Sigmoid colon (tissue), 6 donors: ENCODE measurements at regions not wholly inside any gene's neighbourhood (a gene's known extent, or its start where the extent isn't known, plus 50 kb on each side); places are given as distances from the start of the nearest gene placed in this dataset.
"Not testable (repeated sequence)": the region's sequence is repeated elsewhere in the genome, so short reads cannot be mapped to it uniquely, and the experiment has no call there.

Source experiments
- DNase-seq: peaks from one replicate; pipeline ENCODE4 v3.0.0-alpha.2; 2019
- H3K27ac ChIP-seq, 4 donors: fragments of 200-600 bp; sonication (generic); one replicate each; pipeline ENCODE4 v1.5.1; 2016 to 2019; ENCODE audit warnings: mild to moderate bottlenecking in 1 of 4
- H3K27me3 ChIP-seq, 3 donors: fragments of 200-600 bp; sonication (generic); one replicate each; pipeline ENCODE4 v1.5.1; 2019; ENCODE audit warnings: mild to moderate bottlenecking in 1 of 3
- H3K36me3 ChIP-seq, 4 donors: fragments of 200-600 bp; sonication (generic); one replicate each; pipeline ENCODE4 v1.5.1; 2016 to 2019
- H3K4me1 ChIP-seq, 4 donors: fragments of 200-600 bp; sonication (generic); one replicate each; pipeline ENCODE4 v1.5.1; 2017 to 2019
- H3K4me3 ChIP-seq, 4 donors: fragments of 200-600 bp; sonication (generic); one replicate each; pipeline ENCODE4 v1.5.1; 2017 to 2019; ENCODE audit warnings: mild to moderate bottlenecking in 2 of 4, moderate library complexity in 1 of 4
- H3K9me3 ChIP-seq, 4 donors: fragments of 200-600 bp in 3 of 4; sonication (generic) in 3 of 4; one replicate each; pipeline versions ENCODE4 v1.5.1 to v1.6.1; 2013 to 2019
- CTCF ChIP-seq, 4 experiments: fragments of 450-650 bp in 3 of 4; fragments of 200-600 bp in 1 of 4; IDR thresholded peaks; one replicate each; pipeline ENCODE4 v1.5.1; 2016 to 2019; ENCODE audit warnings: antibody characterized with exemption in 4 of 4, mild to moderate bottlenecking in 3 of 4, moderate library complexity in 2 of 4
- EP300 ChIP-seq, 4 donors: sonication (generic); formaldehyde crosslinking; IDR thresholded peaks; one replicate each; pipeline ENCODE4 v1.6.1; 2017; ENCODE audit warnings: antibody characterized with exemption in 4 of 4
- POLR2A ChIP-seq, 2 donors: fragments of 450-650 bp; IDR thresholded peaks; one replicate each; pipeline ENCODE4 v1.6.1; 2016; ENCODE audit warnings: antibody characterized with exemption in 2 of 2, mild to moderate bottlenecking in 2 of 2, moderate library complexity in 2 of 2
- POLR2AphosphoS5 ChIP-seq, 4 donors: sonication (generic); formaldehyde crosslinking; IDR thresholded peaks; one replicate each; pipeline ENCODE4 v1.6.1; 2017; ENCODE audit warnings: antibody characterized with exemption in 4 of 4
- WGBS, 2 donors: extraction: QIAGEN DNeasy Blood & Tissue Kit; methylation state at CpG; one replicate each; pipeline ENCODE4 v1.1.7; 2013; 5-methylcytosine and 5-hydroxymethylcytosine counted together
- intact Hi-C: fragments of 100-400 bp; cut with DNase I; formaldehyde crosslinking; loops from one replicate; pipeline ENCODE4 v1.15.1; 2023
- donor health status: healthy with polysubstance abuse.
- donor health status: healthy.

- TF ChIP-seq POLR2A (IDR thresholded peaks at IDR 0.05) (no peak), EP300 (IDR thresholded peaks at IDR 0.05) (no peak), POLR2AphosphoS5 (IDR thresholded peaks at IDR 0.05) (no peak), CTCF (IDR thresholded peaks at IDR 0.05) (no peak)
- H3K27me3 ChIP-seq, result no peaks in the 10 kb centered on the region
- no peaks in the 10 kb centered on the region for H3K36me3 ChIP-seq
- H3K27ac ChIP-seq, result no peak overlapping the region
- 74 to 81% methylated on average over 4 of the region's 4 CpGs for WGBS, 2 donors
- H3K4me3 ChIP-seq, result no peak overlapping the region
- intact Hi-C loops, result no loop called here
- H3K9me3 ChIP-seq, result no peaks in the 10 kb centered on the region
- DNase-seq, result no peak
- no peaks in the 10 kb centered on the region for H3K4me1 ChIP-seq
Observed at GRCh38 chr6:8809662-8810061, 374.3 kb upstream of the SLC35B3 start.

GRCh38 chr6:8803181-8803760 lies 367.9 kb upstream of the SLC35B3 start:
- Histone ChIP-seq H3K36me3 (no peaks in the 10 kb centered on the region), H3K27ac (no peak overlapping the region), H3K4me3 (no peak overlapping the region), H3K4me1 (no peaks in the 10 kb centered on the region), H3K9me3 (peaks cover 0 to 4% (median 0%) of the 10 kb centered on the region in 4 donors), H3K27me3 (no peaks in the 10 kb centered on the region)
- intact Hi-C loops, result no loop called here
- 86 to 88% methylated on average over 2 of the region's 2 CpGs for WGBS, 2 donors
- no peak for DNase-seq
- TF ChIP-seq POLR2AphosphoS5 (IDR thresholded peaks at IDR 0.05) (no peak), EP300 (IDR thresholded peaks at IDR 0.05) (no peak), CTCF (IDR thresholded peaks at IDR 0.05) (no peak), POLR2A (IDR thresholded peaks at IDR 0.05) (no peak)

GRCh38 chr6:8802397-8802796 lies 367.1 kb upstream of the SLC35B3 start:
- intact Hi-C loops, H3K36me3 ChIP-seq, H3K27ac ChIP-seq, H3K4me3 ChIP-seq, H3K4me1 ChIP-seq, H3K27me3 ChIP-seq, DNase-seq, H3K9me3 ChIP-seq: not testable (repeated sequence)
- 79 to 85% methylated on average over 4 of the region's 4 CpGs for WGBS, 2 donors

GRCh38 chr6:8794420-8794819 lies 359.1 kb upstream of the SLC35B3 start:
- H3K27ac ChIP-seq, result no peak overlapping the region
- H3K9me3 ChIP-seq, result no peaks in the 10 kb centered on the region
- H3K27me3 ChIP-seq, result no peaks in the 10 kb centered on the region
- DNase-seq, result no peak
- intact Hi-C loops, result no loop called here
- H3K4me1 ChIP-seq, result no peaks in the 10 kb centered on the region
- no peaks in the 10 kb centered on the region for H3K36me3 ChIP-seq
- no peak for TF ChIP-seq POLR2A (IDR thresholded peaks at IDR 0.05)
- no peak for TF ChIP-seq CTCF (IDR thresholded peaks at IDR 0.05)
- no peak for TF ChIP-seq POLR2AphosphoS5 (IDR thresholded peaks at IDR 0.05)
- no peak for TF ChIP-seq EP300 (IDR thresholded peaks at IDR 0.05)
- WGBS, 2 donors, result 79 to 87% methylated on average over 3 of the region's 3 CpGs
- no peak overlapping the region for H3K4me3 ChIP-seq

GRCh38 chr6:8789878-8790277 lies 354.5 kb upstream of the SLC35B3 start:
- no peak for TF ChIP-seq CTCF (IDR thresholded peaks at IDR 0.05)
- no peak for TF ChIP-seq POLR2AphosphoS5 (IDR thresholded peaks at IDR 0.05)
- no peak for TF ChIP-seq EP300 (IDR thresholded peaks at IDR 0.05)
- TF ChIP-seq POLR2A (IDR thresholded peaks at IDR 0.05), result no peak
- H3K27me3 ChIP-seq, result no peaks in the 10 kb centered on the region
- 60 to 71% methylated on average over 2 of the region's 2 CpGs for WGBS, 2 donors
- no peak for DNase-seq
- no peaks in the 10 kb centered on the region for H3K36me3 ChIP-seq
- no peaks in the 10 kb centered on the region for H3K4me1 ChIP-seq
- no peak overlapping the region for H3K27ac ChIP-seq
- no peak overlapping the region for H3K4me3 ChIP-seq
- intact Hi-C loops, result no loop called here
- no peaks in the 10 kb centered on the region for H3K9me3 ChIP-seq
